MM.1S (cell line): ENCODE measurements at regions not wholly inside any gene's neighbourhood (a gene's known extent, or its start where the extent isn't known, plus 50 kb on each side); places are given as distances from the start of the nearest gene placed in this dataset.

Experiments
- EZH2 ChIP-seq: fragments of 300-600 bp; sonication (generic); optimal IDR thresholded peaks from 2 replicates; pipeline ENCODE3; 2017; ENCODE audit warnings: low read depth, mild to moderate bottlenecking, antibody characterized with exemption, low read length, mixed read lengths
- TF ChIP-seq, protein P1 (sequence below): fragments of 300-600 bp; sonication (generic); IDR thresholded peaks from 2 replicates; pipeline ENCODE4 v1.5.1; 2016; ENCODE audit warnings: antibody characterized with exemption, low read length, mixed read lengths

DNA sequence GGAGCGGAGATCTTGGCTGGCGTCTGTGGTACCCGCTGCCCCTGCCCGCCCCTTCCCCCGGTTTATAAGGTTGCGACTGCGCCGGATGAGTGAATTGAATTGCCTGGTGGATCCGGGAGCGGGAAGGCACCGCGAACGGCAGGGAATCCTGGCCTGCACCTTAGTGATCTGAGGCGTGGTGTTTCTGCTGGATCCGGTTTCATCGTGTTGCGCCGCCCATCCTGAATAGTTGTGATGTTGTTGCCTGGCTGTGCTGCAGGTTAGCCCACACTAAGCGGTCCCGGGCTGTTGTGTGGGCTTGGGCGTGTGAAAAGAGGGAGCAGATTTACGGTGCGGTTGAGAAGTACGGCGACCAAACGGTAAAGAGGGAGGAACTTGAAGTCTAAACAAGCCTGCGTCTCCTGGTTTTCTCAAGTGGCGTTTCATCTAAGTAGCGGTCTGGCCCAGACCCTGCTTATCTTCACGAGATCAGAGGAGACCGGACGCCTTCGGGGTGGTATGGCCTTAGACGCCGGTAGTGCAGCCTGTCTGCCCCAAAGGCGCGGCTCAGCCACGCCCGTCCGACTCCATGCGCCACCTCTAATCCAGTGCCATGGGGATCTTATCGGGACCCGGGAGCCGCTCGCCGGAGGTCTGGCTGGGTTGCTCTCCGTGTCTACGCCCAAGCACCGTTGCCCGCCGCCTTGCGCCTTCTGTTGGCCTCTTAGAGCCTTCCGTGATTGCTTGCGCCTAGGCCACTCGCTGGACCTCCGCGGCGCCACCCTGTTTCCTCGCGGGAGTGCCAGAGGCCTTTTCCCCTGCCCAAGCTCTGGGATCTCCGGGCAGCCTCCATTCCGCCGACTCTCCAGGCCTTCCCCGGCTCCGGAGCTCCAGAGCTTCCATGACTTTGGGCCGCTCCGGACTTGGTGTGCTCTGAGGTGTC lies 87.5 kb upstream of the RHOU start:
- TF ChIP-seq, protein P1, sequence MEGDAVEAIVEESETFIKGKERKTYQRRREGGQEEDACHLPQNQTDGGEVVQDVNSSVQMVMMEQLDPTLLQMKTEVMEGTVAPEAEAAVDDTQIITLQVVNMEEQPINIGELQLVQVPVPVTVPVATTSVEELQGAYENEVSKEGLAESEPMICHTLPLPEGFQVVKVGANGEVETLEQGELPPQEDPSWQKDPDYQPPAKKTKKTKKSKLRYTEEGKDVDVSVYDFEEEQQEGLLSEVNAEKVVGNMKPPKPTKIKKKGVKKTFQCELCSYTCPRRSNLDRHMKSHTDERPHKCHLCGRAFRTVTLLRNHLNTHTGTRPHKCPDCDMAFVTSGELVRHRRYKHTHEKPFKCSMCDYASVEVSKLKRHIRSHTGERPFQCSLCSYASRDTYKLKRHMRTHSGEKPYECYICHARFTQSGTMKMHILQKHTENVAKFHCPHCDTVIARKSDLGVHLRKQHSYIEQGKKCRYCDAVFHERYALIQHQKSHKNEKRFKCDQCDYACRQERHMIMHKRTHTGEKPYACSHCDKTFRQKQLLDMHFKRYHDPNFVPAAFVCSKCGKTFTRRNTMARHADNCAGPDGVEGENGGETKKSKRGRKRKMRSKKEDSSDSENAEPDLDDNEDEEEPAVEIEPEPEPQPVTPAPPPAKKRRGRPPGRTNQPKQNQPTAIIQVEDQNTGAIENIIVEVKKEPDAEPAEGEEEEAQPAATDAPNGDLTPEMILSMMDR: no peak
- no peak for TF ChIP-seq EZH2
